Left ventricle myocardium inferior (tissue), 1 donor: ENCODE measurements at regions not wholly inside any gene's neighbourhood (a gene's known extent, or its start where the extent isn't known, plus 50 kb on each side); places are given as distances from the start of the nearest gene placed in this dataset.

ENCODE experiments used
- DNase-seq: peaks from one replicate; pipeline ENCODE4 v3.0.0-alpha.2; 2020
- H3K27ac ChIP-seq: fragments of 200-600 bp; replicated peaks from 2 replicates; pipeline ENCODE4 v1.8.0; 2021
- H3K27me3 ChIP-seq: fragments of 200-600 bp; 2 replicates; pipeline ENCODE4 v1.8.0; 2021; ENCODE audit warnings: low read depth
- H3K36me3 ChIP-seq: fragments of 200-600 bp; 2 replicates; pipeline ENCODE4 v1.8.0; 2021
- H3K4me1 ChIP-seq: fragments of 200-600 bp; 2 replicates; pipeline ENCODE4 v1.8.0; 2021
- H3K4me3 ChIP-seq: fragments of 200-600 bp; 2 replicates; pipeline ENCODE4 v1.8.0; 2021; ENCODE audit warnings: mild to moderate bottlenecking, moderate library complexity
- H3K9me3 ChIP-seq: fragments of 200-600 bp; replicated peaks from 2 replicates; pipeline ENCODE4 v1.8.0; 2021
- CTCF ChIP-seq: fragments of 200-600 bp; IDR thresholded peaks from 2 replicates; pipeline ENCODE4 v1.8.0; 2021; ENCODE audit warnings: antibody characterized with exemption, mild to moderate bottlenecking, borderline replicate concordance
- intact Hi-C: fragments of 100-400 bp; cut with micrococcal nuclease; formaldehyde crosslinking; loops from one replicate; pipeline ENCODE4 v1.11.0; 2022
- donor health status: DM: no; HTN: yes; CAD: no; lungs with severe emphysema.

GRCh38 chrX:43560247-43560946, 95.7 kb upstream of the MAOA start:
- intact Hi-C loops: no loop called here

GRCh38 chrX:43562372-43562771, 93.7 kb upstream of the MAOA start:
- Histone ChIP-seq H3K27me3 (no peaks in the 10 kb centered on the region), H3K4me3 (no peak overlapping the region), H3K36me3 (no peaks in the 10 kb centered on the region), H3K27ac (no peak overlapping the region), H3K4me1 (peaks cover 2% of the 10 kb centered on the region), H3K9me3 (no peaks in the 10 kb centered on the region)
- DNase-seq: no peak
- TF ChIP-seq CTCF: no peak
- intact Hi-C loops: no loop called here

More at GRCh38 chrX:43560247-43560946, 95.7 kb upstream of the MAOA start:
- H3K9me3 ChIP-seq: no peaks in the 10 kb centered on the region
- H3K36me3 ChIP-seq: no peaks in the 10 kb centered on the region
- TF ChIP-seq CTCF: no peak
- H3K27me3 ChIP-seq: no peaks in the 10 kb centered on the region
- H3K27ac ChIP-seq: no peak overlapping the region
- no peak for DNase-seq
- H3K4me3 ChIP-seq: no peak overlapping the region
- H3K4me1 ChIP-seq: peaks cover 4% of the 10 kb centered on the region

- no peak overlapping the region for H3K27ac ChIP-seq
- H3K9me3 ChIP-seq: no peaks in the 10 kb centered on the region
- TF ChIP-seq CTCF: no peak
- H3K4me3 ChIP-seq: no peak overlapping the region
- no peaks in the 10 kb centered on the region for H3K36me3 ChIP-seq
- H3K27me3 ChIP-seq: no peaks in the 10 kb centered on the region
- H3K4me1 ChIP-seq: no peaks in the 10 kb centered on the region
- DNase-seq: no peak
- intact Hi-C loops: no loop called here
Observed at GRCh38 chrX:43564953-43565352, 91.1 kb upstream of the MAOA start.

GRCh38 chrX:43566170-43566569, 89.9 kb upstream of the MAOA start:
- H3K27ac ChIP-seq: no peak overlapping the region
- TF ChIP-seq CTCF: no peak
- H3K27me3 ChIP-seq: no peaks in the 10 kb centered on the region
- H3K4me3 ChIP-seq: no peak overlapping the region
- intact Hi-C loops: no loop called here
- no peaks in the 10 kb centered on the region for H3K36me3 ChIP-seq
- DNase-seq: no peak
- no peaks in the 10 kb centered on the region for H3K9me3 ChIP-seq
- no peaks in the 10 kb centered on the region for H3K4me1 ChIP-seq

- TF ChIP-seq CTCF: no peak
- DNase-seq: no peak
- intact Hi-C loops: no loop called here
- no peaks in the 10 kb centered on the region for H3K9me3 ChIP-seq
- no peaks in the 10 kb centered on the region for H3K36me3 ChIP-seq
- H3K4me3 ChIP-seq: no peak overlapping the region
- no peaks in the 10 kb centered on the region for H3K4me1 ChIP-seq
- H3K27me3 ChIP-seq: no peaks in the 10 kb centered on the region
- H3K27ac ChIP-seq: no peak overlapping the region
Observed at GRCh38 chrX:43573441-43574015, 82.6 kb upstream of the MAOA start.
